Loucy (cell line): ENCODE measurements at regions not wholly inside any gene's neighbourhood (a gene's known extent, or its start where the extent isn't known, plus 50 kb on each side); places are given as distances from the start of the nearest gene placed in this dataset.

ENCODE experiments used
- CTCF ChIP-seq: fragments of 200-600 bp; sonication (generic); conservative IDR thresholded peaks from 2 replicates; pipeline ENCODE4 v1.5.1; 2014; ENCODE audit warnings: mild to moderate bottlenecking, antibody characterized with exemption, low read length
- EZH2phosphoT487 ChIP-seq: fragments of 200-600 bp; IDR thresholded peaks from 2 replicates; pipeline ENCODE4 v1.6.1; 2018; ENCODE audit warnings: antibody characterized with exemption, mild to moderate bottlenecking, moderate library complexity, borderline replicate concordance

GRCh38 chr1:170426596-170426995 lies 105.4 kb upstream of the GORAB start:
- no peak for TF ChIP-seq CTCF
- TF ChIP-seq EZH2phosphoT487, result no peak
